ENCODE measurements at regions not wholly inside any gene's neighbourhood (a gene's known extent, or its start where the extent isn't known, plus 50 kb on each side); places are given as distances from the start of the nearest gene placed in this dataset.

DNA sequence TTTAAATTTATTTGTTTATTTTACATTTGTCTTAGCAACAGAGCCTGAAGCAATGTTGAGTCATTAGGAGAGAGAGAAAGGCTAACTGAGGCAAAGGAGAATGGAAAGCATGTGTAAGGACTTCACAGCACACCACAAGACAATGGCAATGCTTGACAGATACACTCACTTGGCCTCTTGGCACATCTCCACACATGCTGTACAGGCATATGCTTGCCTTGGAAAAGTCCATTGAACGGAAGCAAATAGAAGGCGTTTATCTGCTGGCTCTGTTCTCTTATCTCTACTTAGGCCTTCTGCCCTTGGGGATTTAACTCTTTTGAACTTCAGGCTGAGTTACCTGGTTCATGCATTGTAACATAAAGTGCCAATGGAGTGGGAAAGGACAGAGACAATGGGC, 262.2 kb upstream of the POU3F1 start:
- no peak for TF ChIP-seq CTCF (IDR thresholded peaks at IDR 0.05; ENCODE audit: insufficient read depth, low read length)
- TF ChIP-seq POLR2AphosphoS5 (IDR thresholded peaks at IDR 0.05; ENCODE audit: low read depth), result no peak
- TF ChIP-seq GABPA (IDR thresholded peaks at IDR 0.05; ENCODE audit: low read depth), result no peak
- no peak for TF ChIP-seq REST (IDR thresholded peaks at IDR 0.05; ENCODE audit: insufficient replicate concordance, low read depth)
- TF ChIP-seq SPI1 (IDR thresholded peaks at IDR 0.05; ENCODE audit: borderline replicate concordance, low read depth), result no peak

All from HL-60 (cell line).